Thyroid gland (tissue), 4 donors: ENCODE measurements at regions not wholly inside any gene's neighbourhood (a gene's known extent, or its start where the extent isn't known, plus 50 kb on each side); places are given as distances from the start of the nearest gene placed in this dataset.

Experiments used
- DNase-seq, 2 donors: peaks; one replicate each; pipeline ENCODE4 v3.0.0-alpha.2; 2019
- H3K27ac ChIP-seq, 3 donors: fragments of 200-600 bp; sonication (generic); 1 replicate in 2 of 3; 2 replicates in 1 of 3; pipeline ENCODE4 v1.5.1; 2016 to 2019; ENCODE audit warnings: mild to moderate bottlenecking in 1 of 3, moderate library complexity in 1 of 3
- H3K27me3 ChIP-seq: fragments of 200-600 bp; sonication (generic); one replicate; pipeline ENCODE4 v1.5.1; 2019
- H3K36me3 ChIP-seq, 2 donors: fragments of 200-600 bp; sonication (generic); one replicate each; pipeline ENCODE4 v1.5.1; 2016 to 2019
- H3K4me1 ChIP-seq, 2 donors: fragments of 200-600 bp; sonication (generic); one replicate each; pipeline ENCODE4 v1.5.1; 2017 to 2019
- H3K4me3 ChIP-seq, 3 donors: fragments of 200-600 bp; sonication (generic); replicated peaks in 1 of 3; 1 replicate in 2 of 3; 2 replicates in 1 of 3; pipeline ENCODE4 v1.5.1; 2016; ENCODE audit warnings: mild to moderate bottlenecking in 1 of 3
- H3K9me3 ChIP-seq: fragments of 200-600 bp; sonication (generic); one replicate; pipeline ENCODE4 v1.5.1; 2017
- CTCF ChIP-seq, 6 experiments: fragments of 200-600 bp in 3 of 6; fragments of 450-650 bp in 3 of 6; sonication (generic) in 3 of 6; IDR thresholded peaks; one replicate each; pipeline ENCODE4 v1.5.1; 2016 to 2019; ENCODE audit warnings: antibody characterized with exemption in 6 of 6, mild to moderate bottlenecking in 2 of 6, inconsistent platforms in 1 of 6, moderate library complexity in 1 of 6
- POLR2A ChIP-seq, 2 donors: fragments of 450-650 bp; IDR thresholded peaks; one replicate each; pipeline ENCODE4 v1.6.1; 2017; ENCODE audit warnings: antibody characterized with exemption in 2 of 2, mild to moderate bottlenecking in 2 of 2, moderate library complexity in 1 of 2
- WGBS, 2 donors: methylation state at CpG; one replicate each; pipeline ENCODE4 v1.1.5; 2017; 5-methylcytosine and 5-hydroxymethylcytosine counted together
- intact Hi-C: fragments of 100-400 bp; cut with DNase I; formaldehyde crosslinking; loops from one replicate; pipeline ENCODE4 v1.15.1; 2023

GRCh38 chr1:72848997-72849396, 566.7 kb upstream of the NEGR1 start:
- 90 to 98% methylated on average over 3 of the region's 3 CpGs for WGBS, 2 donors
- H3K27ac ChIP-seq: no peak overlapping the region
- no peak for TF ChIP-seq POLR2A (IDR thresholded peaks at IDR 0.05)
- no peak for TF ChIP-seq CTCF (IDR thresholded peaks at IDR 0.05)
- intact Hi-C loops: no loop called here
- H3K9me3 ChIP-seq: no peaks in the 10 kb centered on the region
- H3K27me3 ChIP-seq: no peaks in the 10 kb centered on the region
- H3K4me1 ChIP-seq: no peaks in the 10 kb centered on the region
- no peaks in the 10 kb centered on the region for H3K36me3 ChIP-seq
- H3K4me3 ChIP-seq: no peak overlapping the region
- no peak for DNase-seq

GRCh38 chr1:72847651-72848050, 565.3 kb upstream of the NEGR1 start:
- Histone ChIP-seq H3K27ac (no peak overlapping the region), H3K9me3 (no peaks in the 10 kb centered on the region), H3K4me3 (no peak overlapping the region), H3K4me1 (no peaks in the 10 kb centered on the region), H3K36me3 (no peaks in the 10 kb centered on the region), H3K27me3 (no peaks in the 10 kb centered on the region)
- no peak for TF ChIP-seq POLR2A (IDR thresholded peaks at IDR 0.05)
- no peak for TF ChIP-seq CTCF (IDR thresholded peaks at IDR 0.05)
- intact Hi-C loops: no loop called here
- WGBS, 2 donors: 62 to 77% methylated on average over 3 of the region's 3 CpGs
- no peak for DNase-seq

GRCh38 chr1:72846476-72847278, 564.3 kb upstream of the NEGR1 start:
- no peaks in the 10 kb centered on the region for H3K27me3 ChIP-seq
- no peak overlapping the region for H3K4me3 ChIP-seq
- H3K36me3 ChIP-seq: no peaks in the 10 kb centered on the region
- TF ChIP-seq POLR2A (IDR thresholded peaks at IDR 0.05) (no peak), CTCF (IDR thresholded peaks at IDR 0.05) (no peak)
- intact Hi-C loops: no loop called here
- no peak for DNase-seq
- no peaks in the 10 kb centered on the region for H3K9me3 ChIP-seq
- 63 to 66% methylated on average over 2 of the region's 2 CpGs for whole genome bisulfite sequencing, 2 donors
- no peak overlapping the region for H3K27ac ChIP-seq
- H3K4me1 ChIP-seq: no peaks in the 10 kb centered on the region

DNA sequence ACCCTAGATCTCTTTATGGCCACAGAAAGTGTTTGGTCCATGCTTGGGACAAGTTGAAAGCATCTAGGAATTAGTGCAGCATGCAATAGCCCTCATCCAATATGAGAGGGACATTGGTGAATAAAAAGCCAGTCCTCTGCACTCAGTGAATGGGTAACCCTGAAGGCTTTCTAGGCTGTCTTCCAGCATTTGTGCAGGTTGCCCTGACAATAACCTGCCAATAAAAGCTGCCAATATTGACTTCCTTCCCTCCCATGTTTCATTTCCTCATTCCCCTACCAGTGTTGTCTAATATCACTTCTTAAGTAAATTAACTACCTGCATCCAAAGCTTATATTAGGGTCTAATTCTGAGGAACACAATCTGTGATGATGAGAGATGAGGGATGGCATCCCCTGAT, 563.6 kb upstream of the NEGR1 start:
- Histone ChIP-seq H3K9me3 (no peaks in the 10 kb centered on the region), H3K27ac (no peak overlapping the region), H3K27me3 (no peaks in the 10 kb centered on the region), H3K36me3 (no peaks in the 10 kb centered on the region), H3K4me1 (no peaks in the 10 kb centered on the region), H3K4me3 (no peak overlapping the region)
- TF ChIP-seq CTCF (IDR thresholded peaks at IDR 0.05) (no peak), POLR2A (IDR thresholded peaks at IDR 0.05) (no peak)
- intact Hi-C loops: no loop called here
- DNase-seq: no peak

DNA sequence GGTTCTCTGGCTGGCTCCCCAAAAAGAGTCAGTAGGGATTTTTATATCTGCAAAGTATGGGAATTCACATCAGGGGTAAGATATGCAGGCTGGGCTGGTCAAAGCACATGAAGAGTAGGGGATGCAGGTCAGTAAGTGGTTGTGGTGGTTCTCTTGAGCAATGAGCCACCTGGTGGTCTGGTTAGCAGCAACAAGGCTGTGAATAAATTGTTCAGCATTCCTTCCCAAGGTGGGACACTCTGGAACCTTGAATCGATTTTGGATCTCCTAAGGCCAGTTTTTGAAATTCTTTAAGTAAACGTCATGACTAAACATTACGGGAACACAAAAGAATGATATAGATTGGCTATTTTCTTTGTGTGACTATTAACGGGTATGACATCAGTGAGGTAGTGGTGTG, 563.0 kb upstream of the NEGR1 start:
- no peak for DNase-seq
- no peak for TF ChIP-seq CTCF (IDR thresholded peaks at IDR 0.05)
- no peak for TF ChIP-seq POLR2A (IDR thresholded peaks at IDR 0.05)

More for the DNA sequence above, 563.0 kb upstream of the NEGR1 start:
- intact Hi-C loops: no loop called here
- H3K36me3 ChIP-seq: no peaks in the 10 kb centered on the region
- H3K27ac ChIP-seq: no peak overlapping the region
- no peaks in the 10 kb centered on the region for H3K4me1 ChIP-seq
- no peaks in the 10 kb centered on the region for H3K9me3 ChIP-seq
- H3K27me3 ChIP-seq: no peaks in the 10 kb centered on the region
- H3K4me3 ChIP-seq: no peak overlapping the region
- WGBS, 2 donors: 84 to 85% methylated on average over 4 of the region's 4 CpGs
